HG02610 (cell line): ENCODE measurements at regions not wholly inside any gene's neighbourhood (a gene's known extent, or its start where the extent isn't known, plus 50 kb on each side); places are given as distances from the start of the nearest gene placed in this dataset.
"Not testable (repeated sequence)": the region's sequence is repeated elsewhere in the genome, so short reads cannot be mapped to it uniquely, and the experiment has no call there.

ENCODE experiments used
- ATAC-seq: cut with Tn5 transposase; IDR thresholded peaks from one replicate; pipeline ENCODE4 v1.9.1; 2021; ENCODE audit warnings: mild to moderate bottlenecking, moderate library complexity; ENCODE audit not compliant: unreplicated experiment

DNA sequence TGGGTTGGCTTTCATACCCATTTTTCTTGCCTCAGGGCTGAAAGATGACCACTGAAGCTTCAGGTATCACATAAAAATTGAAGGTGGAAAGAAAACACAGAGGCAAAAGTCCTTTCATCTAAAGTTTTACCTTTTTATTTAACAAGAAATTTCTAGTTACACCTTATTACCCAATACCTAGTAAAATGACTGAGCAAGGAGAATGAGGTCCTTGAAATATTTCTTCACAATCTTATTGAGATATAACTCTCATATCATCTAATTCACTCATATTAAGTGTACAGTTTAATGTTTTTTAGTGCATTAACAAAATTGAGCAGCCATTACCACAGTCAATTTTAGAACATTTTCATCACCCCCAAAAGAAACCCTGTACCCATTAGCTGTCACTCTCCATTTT, 112.9 kb upstream of the ADTRP start:
- no peak for ATAC-seq

DNA sequence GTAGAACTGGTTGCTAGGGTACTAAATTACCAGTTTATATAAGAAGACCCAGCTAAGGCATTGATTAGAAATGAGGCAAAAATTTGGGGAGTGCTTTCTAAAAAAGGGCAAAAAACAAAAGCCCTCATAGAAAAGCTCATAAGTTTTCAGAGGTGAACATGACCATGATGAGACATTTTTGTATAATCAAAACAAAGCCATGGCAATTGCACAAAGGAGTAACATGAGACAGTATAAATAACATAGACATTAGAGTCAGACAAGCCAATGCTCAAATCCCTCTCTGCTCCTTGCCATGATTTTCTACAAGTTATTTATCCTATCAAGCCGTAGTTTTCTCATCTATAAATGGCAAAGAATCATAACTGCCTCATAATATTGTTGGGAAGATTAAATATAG, 112.2 kb upstream of the ADTRP start:
- no peak for ATAC-seq

DNA sequence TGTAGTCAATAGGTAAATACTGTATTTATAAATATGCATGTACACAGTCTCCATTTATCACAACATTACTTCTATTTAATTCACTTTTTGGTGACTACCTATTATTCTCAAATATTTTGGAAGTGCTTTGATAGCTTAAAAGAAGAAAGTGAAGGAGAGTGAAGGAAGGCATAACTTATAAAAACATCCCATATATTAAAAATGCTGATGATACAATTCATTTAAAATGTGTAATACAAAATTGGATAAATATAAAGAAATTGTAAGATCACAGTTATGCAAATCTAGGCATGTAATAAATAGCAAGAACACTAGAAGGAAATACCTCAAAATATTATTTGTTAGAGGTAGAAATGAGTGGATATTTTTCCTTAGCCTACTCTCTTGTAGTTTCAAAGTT, 111.6 kb upstream of the ADTRP start:
- ATAC-seq = no peak

DNA sequence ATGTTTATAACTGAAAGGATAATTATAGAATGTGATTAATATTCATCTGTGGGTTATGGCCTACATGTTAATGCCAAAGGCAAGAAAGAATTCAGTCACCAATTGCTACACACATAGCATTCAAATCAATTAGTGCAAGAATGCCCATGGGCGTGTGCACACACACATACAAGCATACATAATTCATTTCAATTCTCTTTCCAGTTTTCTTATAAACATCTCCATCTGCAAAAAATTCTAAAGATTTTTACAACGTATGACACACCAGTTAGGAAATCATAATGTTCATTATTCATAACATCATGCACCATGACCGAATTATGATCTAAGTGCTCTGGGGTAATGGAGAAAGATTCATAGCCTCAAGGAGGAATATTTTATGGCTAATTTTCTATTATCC, 111.0 kb upstream of the ADTRP start:
- no peak for ATAC-seq

DNA sequence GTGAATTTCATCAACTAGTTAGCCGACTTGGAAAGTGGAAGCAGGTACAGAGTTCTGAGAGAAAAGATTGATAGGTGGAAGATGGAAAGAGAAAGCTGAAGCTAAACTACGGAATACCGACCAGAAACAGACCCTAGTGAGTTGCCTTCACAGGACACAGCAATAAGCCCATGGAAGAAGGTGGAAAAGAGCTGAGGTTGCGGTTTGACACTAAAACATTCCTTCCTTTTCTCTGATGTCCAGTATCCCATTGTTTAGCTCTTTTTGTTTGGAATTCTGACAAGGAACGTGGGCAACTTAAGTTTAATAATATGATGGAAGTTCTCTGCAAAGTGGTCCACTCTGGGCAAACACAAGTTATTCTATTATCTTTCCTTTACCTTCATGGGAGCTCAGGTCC, 110.1 kb upstream of the ADTRP start:
- ATAC-seq = no peak

DNA sequence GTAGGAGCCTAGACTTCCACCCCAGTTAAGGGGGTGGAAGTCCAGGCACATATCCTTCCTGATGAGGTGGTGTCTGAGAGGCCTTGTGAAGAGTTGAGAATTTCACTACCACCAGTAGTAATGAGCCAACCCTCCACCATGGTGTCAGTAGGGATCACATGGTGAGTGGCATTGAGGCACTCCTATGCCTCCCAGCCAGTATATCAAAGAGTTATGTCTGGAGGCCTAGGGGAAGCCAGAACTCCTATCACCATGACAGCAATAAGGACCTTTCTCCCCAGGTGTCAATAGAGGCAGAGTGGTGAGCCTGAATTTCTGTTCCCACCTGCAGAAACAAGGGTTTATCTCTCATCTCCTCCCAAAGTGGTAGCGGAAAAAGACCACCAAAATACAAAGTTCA, 106.6 kb upstream of the ADTRP start:
- ATAC-seq = no peak

DNA sequence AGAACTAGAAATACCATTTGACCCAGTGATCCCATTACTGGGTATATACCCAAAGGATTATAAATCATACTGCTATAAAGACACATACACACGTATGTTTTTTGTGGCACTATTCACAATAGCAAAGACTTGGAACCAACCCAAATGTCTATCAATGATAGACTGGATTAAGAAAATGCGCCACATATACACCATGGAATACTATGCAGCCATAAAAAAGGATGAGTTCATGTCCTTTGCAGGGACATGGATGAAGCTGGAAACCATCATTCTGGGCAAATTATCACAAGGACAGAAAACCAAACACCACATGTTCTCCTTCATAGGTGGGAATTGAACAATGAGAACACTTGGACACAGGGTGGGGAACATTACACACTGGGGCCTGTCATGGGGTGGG, 104.9 kb upstream of the ADTRP start:
- ATAC-seq = not testable (repeated sequence)

DNA sequence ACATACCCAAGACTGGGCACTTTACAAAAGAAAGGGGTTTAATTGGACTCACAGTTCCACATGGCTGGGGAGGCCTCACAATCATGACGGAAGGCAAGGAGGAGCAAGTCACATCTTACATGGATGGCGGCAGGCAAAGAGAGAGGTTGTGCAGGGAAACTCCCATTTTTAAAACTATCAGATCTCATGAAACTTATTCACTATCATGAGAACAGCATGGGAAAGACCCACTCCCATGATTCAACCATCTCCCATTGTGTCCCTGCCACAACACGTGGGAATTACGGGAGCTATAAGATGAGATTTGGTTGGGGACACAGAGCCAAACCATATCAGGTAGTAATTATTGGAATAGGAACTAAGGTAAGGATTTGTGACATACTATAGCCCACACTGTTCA, 101.6 kb upstream of the ADTRP start:
- ATAC-seq = not testable (repeated sequence)

DNA sequence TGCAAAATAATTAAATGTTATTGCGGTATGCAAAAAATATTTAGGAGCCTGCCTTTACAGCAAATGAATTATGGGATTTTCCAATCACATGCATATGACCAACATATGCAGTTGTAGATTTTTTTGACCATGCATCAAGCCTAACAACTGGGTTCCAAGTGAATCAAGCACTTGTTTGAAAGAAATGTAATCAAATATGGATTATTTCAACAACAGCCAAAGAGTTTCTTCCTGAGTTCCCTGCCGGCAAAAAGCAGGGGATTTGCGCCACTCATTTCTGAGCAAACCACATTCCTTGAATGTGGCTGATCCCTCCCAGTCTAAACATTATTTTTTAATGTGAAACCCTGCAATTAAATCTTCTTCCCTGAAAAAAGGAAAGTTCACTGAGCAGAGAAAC, 100.1 kb upstream of the ADTRP start:
- no peak for ATAC-seq

DNA sequence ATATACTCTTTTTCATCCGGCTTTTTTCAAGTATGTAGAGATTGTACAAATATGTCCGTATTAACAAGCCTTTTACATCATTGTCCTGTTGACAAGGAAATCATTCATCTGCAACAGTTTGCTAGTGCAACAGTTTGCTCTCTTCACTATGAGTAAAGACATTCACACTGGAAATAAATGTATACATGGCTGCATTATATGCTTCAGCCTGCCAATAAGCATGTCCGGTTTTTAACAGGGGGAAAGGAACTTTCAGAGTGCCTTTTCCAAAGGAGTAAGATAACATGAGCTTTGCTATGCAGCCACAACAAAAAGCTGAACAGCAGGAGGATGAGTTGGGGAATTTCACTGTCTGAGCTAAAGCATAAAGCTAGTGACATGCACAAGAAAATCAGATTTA, 99.4 kb upstream of the ADTRP start:
- ATAC-seq = no peak

DNA sequence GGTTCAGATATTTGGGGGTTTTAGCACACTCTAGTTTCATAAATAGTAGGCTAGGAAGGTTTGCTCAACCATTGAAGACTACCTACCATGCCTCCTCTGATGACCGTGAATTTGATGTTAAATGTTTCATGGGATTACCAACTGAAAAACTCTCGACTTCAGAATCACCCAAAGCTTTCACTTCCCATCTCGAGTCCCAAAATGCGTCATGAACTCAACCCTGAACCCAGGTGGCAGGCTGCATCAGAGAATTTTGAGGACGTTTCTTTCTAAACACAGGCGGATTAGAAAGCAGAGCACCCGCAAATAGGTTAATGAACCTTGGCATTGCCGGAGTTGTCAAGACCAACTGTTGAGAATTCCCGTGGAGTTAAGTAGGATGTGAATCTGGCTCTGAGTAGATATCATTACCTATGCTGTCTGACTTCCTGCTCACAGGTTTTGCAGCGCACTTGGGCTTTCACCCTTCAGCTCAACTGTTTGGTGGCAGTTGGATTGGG, 98.4 kb upstream of the ADTRP start:
- peak; percentile 79 for ATAC-seq

DNA sequence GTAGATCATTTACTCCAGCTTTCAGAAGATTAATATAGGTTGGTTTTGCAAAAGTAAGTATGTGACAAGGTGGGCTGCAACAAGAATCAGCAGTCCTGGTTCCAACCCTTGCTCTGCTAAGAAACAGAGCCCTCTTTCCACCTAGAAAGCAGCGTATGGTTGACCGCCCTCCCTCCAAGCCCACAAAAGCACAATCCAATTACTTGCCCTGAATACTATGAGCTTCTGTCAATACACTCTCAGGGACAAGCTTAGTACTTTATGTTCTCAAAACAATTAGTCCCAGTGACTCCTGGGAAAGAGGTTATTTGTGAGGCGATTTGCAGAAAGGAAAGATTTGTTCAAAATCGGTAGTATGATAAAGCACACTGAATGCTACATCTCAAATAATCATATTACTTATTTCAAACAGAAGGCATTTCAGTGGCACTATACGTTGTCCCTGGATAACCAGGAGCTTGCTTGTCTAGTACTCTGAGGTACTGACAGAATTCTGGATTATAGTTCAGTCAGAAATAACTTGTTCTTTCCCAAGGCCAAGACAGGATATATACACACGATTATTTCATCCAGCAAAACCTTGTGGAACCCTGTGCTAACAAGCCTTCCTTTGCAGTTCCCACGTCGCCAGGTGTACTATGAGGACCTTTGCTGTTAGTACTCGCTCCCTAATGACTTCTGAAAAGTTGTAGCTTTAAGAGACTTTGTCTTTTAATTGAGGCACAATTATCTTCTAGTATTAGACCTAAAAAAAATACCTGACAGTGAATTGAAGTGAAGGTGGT, 96.9 kb upstream of the ADTRP start:
- ATAC-seq = no peak

DNA sequence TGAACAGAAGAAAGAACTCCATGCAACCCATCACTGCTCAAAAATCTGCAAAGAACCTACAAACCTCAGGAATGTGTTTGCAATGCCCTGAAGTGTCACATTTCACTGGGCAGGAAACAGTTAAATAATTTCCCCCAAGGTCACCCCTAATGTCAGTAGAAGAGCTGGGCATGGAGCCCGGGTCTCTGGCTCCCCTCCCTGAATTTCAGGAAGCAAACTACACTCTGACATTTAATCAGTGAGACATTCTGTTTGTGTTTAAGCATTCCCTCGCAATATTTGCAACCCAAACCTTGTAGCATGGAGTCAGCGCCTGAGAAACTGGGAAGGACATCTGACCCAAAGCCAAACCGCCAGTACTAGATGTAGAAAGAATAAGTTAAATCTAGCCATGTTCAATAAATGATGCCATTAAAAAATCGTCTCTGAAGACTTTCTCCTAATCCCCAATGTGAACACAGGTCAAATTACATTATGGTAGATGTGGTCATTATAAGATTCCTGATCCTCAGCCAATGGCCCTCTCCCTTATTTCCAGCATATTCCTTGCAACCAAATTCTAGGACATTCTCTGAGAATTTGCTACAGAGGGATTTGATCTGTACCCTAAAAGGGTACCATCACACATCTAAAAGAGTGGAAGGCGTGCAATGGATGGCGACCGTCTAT, 91.2 kb upstream of the ADTRP start:
- no peak for ATAC-seq

DNA sequence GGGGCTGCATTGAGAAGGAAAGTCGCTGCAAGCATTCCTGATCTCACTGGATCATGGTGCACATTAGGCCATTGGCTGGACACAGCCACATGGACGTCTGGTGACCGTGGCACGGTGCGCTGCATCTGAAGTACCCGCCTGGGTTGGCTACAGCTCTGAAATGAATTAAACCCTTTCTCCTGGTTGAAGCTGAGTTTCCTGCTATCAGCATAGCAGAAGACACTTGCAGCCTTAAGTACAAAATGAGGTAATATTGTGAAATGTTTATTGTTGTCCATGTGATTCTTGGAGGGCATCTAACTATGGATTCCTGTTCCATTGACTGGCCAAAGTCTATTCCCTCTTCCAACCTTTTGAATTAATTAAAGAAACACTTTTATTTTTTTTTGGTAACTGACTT, 89.8 kb upstream of the ADTRP start:
- no peak for ATAC-seq

DNA sequence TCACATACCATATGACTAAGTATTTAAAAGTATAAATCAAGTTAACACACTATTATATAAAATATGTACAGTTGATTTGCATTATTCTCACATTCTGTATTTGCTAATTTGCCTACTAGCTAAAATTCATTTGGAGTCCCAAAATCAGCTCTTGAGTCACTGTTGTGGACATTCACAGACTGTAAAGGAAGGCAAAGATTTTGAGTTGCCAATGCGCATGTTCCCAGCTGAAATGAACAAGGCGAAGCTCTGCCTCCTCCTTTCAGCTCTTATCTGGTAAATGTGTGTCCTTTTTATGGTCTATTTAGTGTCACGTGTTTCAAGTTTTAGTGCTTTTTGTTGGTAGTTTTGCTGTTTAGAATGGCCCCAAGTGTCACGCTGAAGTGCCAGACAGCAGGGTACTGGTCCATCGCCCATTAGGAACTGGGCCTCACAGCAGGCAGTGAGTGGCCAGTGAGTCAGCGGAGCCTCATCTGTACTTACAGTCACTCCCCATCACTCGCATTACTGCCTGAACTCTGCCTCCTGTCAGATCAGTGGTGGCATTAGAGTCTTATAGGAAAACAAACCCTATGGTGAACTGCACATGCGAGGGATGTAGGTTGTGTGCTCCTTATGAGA, 87.2 kb upstream of the ADTRP start:
- ATAC-seq = no peak

DNA sequence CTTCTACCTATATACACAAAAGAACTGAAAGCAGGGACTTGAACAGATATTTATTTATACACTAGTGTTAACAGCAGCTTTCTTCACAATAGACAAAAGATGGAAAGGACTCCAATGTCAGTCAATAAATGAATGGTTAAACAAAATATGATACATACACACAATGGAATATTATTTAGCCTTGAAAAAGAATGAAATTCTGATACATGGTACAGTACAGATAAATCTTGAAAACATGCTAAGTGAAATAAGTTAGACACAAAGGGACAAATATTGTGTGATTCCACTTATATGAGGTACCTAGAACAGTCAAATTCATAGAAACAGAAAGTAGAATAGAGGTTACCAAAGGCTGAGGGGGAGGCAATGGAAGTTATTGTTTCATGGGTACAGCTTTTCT, 79.8 kb upstream of the ADTRP start:
- ATAC-seq = no peak

DNA sequence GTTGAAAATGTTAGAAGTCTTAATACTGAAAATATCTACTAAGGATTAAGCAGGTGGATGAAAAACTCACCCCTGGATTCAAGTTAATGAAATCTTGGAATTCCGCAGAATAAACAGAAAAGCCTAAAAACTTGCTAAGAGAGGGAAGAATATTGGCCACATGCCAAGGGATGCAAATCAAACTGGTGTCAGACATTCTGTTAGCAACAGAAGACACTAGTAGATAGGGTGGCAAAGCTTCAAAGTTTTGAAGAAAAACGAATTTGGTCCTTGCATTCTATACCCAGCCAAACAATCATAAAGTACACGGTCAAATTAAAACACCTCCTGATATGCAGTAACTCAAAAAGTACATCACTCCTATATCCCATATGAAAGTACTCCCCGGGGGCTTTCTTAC, 77.1 kb upstream of the ADTRP start:
- ATAC-seq = no peak

DNA sequence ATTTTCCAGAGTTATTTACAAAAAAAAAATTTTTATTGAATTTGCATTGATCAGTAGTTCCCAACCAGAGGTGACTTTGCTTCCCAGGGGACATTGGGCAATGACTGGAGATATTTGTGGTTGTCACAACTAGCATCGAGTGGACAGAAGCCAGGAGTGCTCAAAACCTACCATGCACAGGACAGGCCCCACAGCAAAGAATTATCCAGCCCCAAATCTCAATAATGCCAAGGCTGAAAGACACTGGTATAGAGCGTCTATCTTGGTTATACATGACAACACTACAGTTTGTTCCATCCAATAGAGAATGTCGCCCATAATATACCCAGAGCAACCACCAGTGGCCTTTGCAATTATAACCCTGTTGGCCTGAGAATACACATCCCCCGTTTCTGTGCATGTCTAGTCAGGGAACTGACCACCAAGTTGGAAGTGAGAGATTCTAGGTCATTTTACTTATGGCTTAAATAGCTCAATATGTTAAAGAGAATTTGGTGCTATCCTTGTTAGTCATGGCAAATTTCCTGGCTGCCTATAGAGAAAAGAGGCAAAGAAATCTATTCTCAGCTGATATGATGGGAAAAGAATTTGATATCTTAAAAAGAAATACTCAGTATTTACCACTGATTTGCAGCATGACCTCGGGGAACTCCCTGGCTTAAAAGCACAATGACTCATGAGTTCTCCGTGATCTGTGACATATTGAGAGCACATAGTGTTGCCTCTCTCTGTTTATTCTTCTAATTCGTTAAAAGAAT, 76.0 kb upstream of the ADTRP start:
- ATAC-seq = peak; percentile 68

DNA sequence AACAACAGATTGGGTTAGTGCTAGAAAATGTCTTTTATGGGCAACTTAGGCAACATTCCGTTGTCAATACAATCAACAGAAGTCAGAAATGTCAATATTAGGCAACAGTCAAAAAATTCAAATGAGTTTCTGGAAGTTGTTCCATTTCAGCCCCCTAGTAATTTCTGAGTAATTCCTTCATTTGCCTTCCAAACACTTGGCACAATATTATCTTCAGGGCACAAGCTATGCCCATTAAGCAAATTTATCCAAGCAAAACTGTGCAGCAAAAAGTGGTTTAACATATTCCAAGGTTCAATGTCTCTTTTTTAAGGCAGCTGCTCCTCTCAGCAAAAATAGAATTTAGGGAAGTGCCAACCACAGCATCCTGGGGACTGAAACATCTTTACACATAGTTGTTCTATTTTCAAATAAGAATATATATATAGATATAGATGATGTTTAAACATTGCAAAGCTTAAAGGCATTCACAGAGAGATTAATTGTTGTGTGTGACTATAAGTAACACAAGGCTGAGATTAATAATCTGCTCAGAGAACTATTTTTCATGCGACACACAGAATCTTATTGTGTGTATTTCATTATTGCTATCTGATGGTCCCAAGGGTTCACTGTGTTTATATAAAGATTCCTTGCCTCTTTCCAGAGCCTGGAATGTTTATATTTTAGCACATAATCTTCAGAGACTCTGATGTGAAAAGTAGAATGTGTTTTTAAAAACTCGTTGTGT, 75.2 kb upstream of the ADTRP start:
- ATAC-seq = no peak

DNA sequence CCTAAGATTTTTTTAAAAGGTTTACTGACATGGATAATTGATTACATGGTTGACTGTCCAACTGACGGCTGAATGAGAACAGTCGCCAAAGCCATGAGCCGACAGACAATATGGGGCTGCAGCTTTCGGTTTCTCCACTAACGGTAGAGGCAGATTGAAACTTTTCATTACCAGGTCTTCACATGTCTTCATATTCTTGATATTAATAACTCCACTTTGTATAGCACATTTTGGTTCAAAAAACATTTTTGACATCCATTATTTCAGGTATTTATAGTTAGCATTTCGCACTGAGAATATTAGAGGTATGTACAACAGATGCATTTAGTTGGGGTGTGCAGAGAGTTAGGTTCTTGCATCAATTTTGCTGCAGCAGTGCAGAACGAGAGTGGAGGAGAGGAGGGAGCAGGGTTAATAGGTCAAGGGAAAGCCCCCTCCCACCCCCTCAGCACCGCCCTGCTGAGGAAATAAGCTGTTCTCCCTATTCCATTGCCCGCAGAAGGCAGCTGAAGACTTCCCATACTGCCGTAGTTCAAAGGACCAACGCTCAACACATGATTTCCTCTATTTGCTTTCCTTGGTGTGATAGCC, 73.6 kb upstream of the ADTRP start:
- no peak for ATAC-seq
